Fibroblast of peridontal ligament (primary cell): ENCODE measurements at regions not wholly inside any gene's neighbourhood (a gene's known extent, or its start where the extent isn't known, plus 50 kb on each side); places are given as distances from the start of the nearest gene placed in this dataset.
A peak's percentile ranks its signal among the peaks of the same experiment; 100 is the strongest.
"Not testable (repeated sequence)": the region's sequence is repeated elsewhere in the genome, so short reads cannot be mapped to it uniquely, and the experiment has no call there.

Source experiments
- DNase-seq: peaks from one replicate; pipeline ENCODE4 v3.0.0-alpha.2; 2010; ENCODE audit errors: extremely low read depth

DNA sequence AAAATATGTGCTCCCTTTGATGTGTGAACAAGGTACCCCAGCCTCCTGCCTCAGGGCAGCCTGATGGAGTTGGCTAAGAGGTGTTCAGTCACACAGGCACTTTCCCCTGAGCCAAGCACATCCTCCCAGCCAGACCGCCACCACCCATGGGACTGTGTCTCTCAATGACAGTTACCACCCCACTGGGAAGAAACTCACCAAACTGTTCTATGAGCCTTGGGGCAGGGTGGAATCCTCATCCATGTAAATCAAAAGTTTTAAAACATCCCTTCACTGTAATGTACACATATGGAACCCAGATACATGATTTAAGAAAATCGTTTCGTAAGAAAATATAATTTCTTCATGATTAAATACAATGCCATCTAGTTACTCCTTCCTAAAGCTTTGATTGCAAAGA lies 138.4 kb upstream of the LSM14A start:
- DNase-seq, result no peak

DNA sequence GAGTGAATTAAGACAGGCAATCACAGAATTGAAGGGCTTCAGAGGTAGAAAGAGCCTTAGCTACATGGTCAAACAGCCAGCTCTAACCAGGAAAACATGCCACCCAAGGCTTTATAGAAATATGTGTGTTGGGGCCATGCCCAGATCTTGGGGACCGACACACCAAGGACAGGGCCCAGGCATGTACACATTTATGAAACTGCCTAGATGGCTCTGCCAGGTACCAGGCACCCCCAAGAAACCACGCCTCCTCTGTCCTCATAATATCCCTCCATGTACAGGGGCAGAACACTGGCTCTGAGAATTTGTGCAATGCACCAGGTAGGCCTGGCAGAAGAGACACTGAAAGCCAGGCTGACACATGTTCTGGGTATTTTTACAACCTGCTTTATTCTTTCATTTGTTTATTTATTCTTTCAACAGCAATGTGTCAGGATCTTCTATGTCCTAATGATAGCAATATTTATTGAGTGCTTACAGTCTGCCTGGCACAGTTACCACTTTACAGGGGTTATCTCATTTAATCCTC lies 137.9 kb upstream of the LSM14A start:
- DNase-seq, result no peak

DNA sequence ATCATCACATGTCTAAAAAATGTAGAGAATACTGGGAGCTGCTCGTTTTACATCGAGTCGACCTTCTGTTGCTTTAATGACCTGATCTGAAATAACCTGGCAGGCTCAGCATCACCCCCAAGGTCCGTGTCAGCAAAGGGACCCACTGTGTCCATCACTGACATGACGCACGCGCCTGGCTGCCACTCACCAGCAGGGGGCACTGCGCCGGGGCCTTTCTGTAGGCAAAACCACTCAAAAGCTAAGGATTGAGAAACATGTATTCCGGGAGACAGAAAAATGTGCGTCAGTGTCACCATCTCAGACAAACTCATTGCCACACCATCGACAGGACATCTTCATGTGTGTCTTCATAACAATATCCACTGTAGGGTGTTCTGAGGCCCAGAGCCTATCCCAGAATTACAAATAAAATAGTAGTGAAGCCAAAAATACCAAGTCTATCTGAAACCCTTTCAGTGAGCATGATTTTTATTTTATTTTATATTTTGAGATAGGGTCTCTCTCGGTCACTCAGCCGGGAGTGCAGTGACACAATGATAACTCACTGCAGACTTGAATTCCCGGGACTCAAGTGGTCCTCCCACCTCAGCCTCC lies 130.3 kb upstream of the LSM14A start:
- DNase-seq, result peak; percentile 42

- DNase-seq, result no peak
These were observed 128.3 kb upstream of the LSM14A start for GRCh38 chr19:34044021-34044420.

GRCh38 chr19:34049944-34050343 lies 122.4 kb upstream of the LSM14A start:
- DNase-seq, result no peak

- DNase-seq, result not testable (repeated sequence)
These were observed 121.9 kb upstream of the LSM14A start for GRCh38 chr19:34050430-34050829.

DNA sequence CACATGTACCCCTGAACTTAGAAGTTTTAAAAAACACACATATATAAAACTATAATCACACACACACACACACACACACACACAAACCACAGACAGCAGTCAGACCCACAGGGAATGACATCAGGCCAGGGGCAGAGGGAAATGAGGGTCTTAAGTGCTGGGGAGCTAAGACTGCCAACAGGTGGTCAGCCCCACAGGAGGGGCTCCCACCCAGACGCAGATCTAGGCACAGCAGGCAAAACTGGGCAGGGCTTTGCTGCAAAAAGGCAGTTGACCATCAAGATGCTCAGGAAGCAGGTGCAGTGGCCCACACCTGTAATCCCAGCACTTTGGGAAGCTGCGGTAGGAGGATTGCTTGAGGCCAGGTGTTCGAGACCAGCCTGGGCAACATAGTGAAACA lies 121.0 kb upstream of the LSM14A start:
- DNase-seq, result no peak

DNA sequence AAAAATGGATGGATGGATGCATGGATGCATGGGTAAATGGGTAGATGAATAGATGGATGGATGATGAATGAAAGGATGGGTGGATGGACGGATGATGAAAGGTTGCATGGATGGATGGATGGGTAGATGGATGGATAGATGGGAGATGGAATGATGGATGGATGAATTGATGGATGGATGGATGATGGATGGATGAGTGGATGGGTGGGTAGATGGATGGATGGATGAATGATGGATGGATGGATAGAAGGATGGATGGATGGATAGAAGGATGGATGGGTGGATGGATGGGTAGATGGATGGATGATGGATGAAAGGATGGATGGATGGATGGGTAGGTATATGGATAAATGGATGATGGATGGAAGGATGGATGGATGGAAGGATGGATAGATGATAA lies 115.1 kb upstream of the LSM14A start:
- DNase-seq, result no peak

DNA sequence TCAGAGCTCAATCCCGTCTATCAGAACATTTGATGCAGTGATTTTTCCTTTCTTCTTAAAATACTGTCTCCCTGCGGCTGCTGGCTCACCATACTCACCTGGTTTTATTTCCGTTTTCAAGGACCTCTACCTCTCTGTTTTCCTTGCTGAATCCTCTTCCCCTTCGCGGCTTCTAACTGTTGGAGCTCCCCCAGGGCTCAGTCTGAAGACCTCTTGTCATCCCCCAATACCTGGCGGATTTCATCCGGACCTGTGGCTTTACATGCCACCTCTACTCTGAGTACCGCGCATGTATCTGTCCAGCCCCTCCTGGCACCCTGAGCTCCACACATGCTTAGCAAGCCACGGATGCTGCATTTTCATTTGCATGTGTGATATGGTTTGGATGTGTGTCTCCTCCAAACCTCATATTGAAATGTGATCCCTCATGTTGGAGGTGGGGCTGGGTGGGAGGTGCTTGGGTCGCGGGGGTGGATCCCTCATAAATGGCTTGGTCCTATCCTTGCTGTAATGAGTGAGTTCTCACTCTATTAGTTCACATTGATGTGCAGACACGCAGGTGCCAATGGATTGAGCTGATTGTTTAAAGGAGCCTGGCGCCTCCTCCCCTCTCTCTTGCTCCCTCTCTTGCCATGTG lies 106.2 kb upstream of the LSM14A start:
- DNase-seq, result no peak

- peak; percentile 45 for DNase-seq
These were observed 104.4 kb upstream of the LSM14A start for GRCh38 chr19:34067861-34068271.

GRCh38 chr19:34075661-34076091 lies 96.6 kb upstream of the LSM14A start:
- DNase-seq, result peak; percentile 16

- no peak for DNase-seq
These were observed 89.8 kb upstream of the LSM14A start for GRCh38 chr19:34082289-34083077.

DNA sequence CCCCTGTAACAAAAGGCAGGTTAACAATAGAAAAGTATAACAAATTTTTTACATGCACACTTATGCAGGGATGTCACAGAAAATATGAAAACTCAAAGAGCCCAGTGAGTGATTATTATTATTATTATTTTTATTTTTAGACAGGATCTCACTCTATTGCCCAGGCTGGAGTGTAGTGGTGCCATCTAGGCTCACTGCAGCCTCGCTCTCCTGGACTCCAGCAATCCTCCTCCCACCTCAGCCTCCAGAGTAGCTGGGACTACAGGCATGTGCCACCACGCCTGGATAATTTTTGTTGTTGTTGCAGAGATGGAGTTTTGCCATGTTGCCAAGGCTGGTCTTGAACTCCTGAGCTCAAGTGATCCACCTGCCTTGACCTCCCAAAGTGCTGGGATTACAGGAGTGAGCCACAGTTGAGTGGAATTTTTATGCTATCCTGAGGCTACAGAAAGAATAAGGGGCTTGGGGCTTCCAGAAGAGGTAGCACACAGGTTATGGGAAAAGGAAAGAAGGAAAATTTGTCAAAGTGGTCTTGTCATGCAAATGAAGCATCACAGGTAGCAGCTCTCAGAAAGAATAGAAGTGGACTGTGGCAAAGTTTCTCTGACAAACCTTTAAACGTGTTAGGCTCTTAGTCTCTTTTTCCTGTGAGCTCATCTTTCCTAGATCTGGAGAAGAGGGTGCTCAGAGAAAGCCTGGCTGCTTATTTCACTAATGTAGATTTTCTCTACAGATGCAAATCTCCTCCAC lies 87.7 kb upstream of the LSM14A start:
- DNase-seq, result no peak

DNA sequence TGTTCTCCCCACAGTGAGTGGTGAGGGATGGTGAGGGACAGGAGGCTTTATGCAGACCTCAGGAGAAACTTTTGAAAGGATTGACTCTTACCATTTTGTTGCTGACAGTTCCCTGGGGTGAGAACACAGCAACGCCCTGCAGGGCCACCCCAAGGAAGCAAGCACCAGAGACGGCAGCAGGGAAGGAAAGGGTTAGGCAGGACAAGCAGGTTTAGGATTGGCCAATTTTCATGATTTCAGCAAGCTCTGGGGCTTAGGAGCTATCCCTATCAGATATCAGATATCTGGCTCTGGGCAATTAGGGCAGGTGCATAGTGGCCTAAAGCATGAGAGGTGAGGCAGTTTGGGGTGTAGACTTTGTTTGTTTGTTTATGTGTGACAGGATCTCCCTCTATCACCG lies 87.0 kb upstream of the LSM14A start:
- no peak for DNase-seq

DNA sequence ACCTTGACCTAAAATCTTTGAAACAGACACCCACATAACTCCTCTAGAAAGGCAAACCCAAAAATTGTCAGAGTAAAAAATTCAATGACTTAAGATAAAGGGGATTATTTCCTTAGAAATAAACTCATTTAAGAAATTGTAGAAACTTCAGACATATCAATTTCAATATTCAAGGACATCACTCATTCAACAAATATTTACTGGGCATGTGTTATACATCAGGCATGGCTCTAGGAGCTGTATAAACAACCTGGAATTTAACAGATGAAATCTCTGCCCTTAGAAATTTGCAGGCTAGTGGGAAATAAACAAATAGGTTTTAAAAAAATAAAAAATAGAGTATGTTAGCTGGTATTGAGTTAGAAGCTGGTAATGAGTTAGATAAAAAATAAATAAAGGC lies 84.0 kb upstream of the LSM14A start:
- DNase-seq, result no peak

- DNase-seq, result no peak
These were observed 82.7 kb upstream of the LSM14A start for GRCh38 chr19:34089566-34089965.

- no peak for DNase-seq
These were observed 77.3 kb upstream of the LSM14A start for GRCh38 chr19:34094960-34095359.

- not testable (repeated sequence) for DNase-seq
These were observed 76.9 kb upstream of the LSM14A start for GRCh38 chr19:34095411-34095810.

DNA sequence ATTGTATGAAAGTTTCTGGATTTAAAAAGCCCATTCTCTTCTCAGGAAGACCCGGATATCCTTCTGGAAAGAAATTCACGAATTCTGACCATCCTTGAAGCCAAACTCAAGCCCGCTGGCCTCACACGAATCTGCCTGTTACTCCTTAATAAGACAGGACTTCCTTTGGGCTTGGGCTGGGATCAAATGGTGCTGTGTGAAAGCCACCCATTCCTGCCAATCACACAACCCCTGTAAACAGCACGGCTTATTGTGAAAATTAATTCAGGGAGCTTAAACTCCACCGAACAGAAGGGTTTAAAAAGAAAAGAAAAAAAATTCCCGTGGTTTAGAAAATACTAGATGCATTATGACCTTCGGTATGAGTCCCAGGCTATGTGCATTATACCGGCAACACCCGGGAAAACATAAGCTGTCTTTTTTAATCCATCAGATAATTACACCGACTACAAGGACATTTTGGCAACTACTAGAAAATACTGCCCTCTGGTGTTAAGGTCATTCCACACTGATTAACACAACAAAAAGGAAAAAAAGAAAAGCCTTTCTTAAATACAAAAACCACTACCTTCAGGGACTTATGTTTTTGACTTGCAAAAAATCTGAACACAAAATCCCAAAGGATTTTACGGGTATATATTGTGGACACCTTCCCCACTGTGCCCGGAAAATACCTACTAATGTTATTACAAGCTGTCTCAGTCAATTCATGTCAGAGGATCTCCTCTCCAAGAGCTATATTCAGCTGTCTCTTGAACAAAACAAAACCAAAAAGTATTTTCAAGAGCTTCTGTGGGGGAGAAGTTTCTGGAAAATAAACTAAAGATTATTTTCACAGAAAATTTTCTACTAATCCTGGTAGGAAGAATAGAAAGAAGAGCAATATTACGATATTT lies 76.0 kb upstream of the LSM14A start:
- peak; percentile 68 for DNase-seq

GRCh38 chr19:34104096-34104495 lies 68.2 kb upstream of the LSM14A start:
- no peak for DNase-seq

GRCh38 chr19:34104557-34104956 lies 67.7 kb upstream of the LSM14A start:
- no peak for DNase-seq
